Osteocyte (in vitro differentiated cells): ENCODE measurements at regions not wholly inside any gene's neighbourhood (a gene's known extent, or its start where the extent isn't known, plus 50 kb on each side); places are given as distances from the start of the nearest gene placed in this dataset.
"Not testable (repeated sequence)": the region's sequence is repeated elsewhere in the genome, so short reads cannot be mapped to it uniquely, and the experiment has no call there.

Experiments used
- DNase-seq: peaks from one replicate; pipeline ENCODE4 v3.0.0; 2021; ENCODE audit warnings: mixed read lengths; ENCODE audit not compliant: unreplicated experiment; ENCODE audit errors: extremely low spot score
- H3K27ac Mint-ChIP-seq: one replicate; pipeline ENCODE4 v1.8.0; 2021; ENCODE audit warnings: mild to moderate bottlenecking, mixed read lengths; ENCODE audit not compliant: unreplicated experiment
- H3K27me3 Mint-ChIP-seq: one replicate; pipeline ENCODE4 v1.8.0; 2021; ENCODE audit warnings: mixed read lengths; ENCODE audit not compliant: unreplicated experiment
- H3K36me3 Mint-ChIP-seq: one replicate; pipeline ENCODE4 v1.8.0; 2021; ENCODE audit warnings: mixed read lengths; ENCODE audit not compliant: unreplicated experiment
- H3K4me1 Mint-ChIP-seq: one replicate; pipeline ENCODE4 v1.8.0; 2021; ENCODE audit warnings: mixed read lengths; ENCODE audit not compliant: unreplicated experiment
- H3K4me3 Mint-ChIP-seq: one replicate; pipeline ENCODE4 v1.8.0; 2021; ENCODE audit warnings: mild to moderate bottlenecking, moderate library complexity, mixed read lengths; ENCODE audit not compliant: unreplicated experiment
- H3K9me3 Mint-ChIP-seq: one replicate; pipeline ENCODE4 v1.8.0; 2021; ENCODE audit warnings: mixed read lengths; ENCODE audit not compliant: unreplicated experiment
- CTCF ChIP-seq: fragments of 200-600 bp; sonication (generic); IDR thresholded peaks from 2 replicates; pipeline ENCODE4 v1.5.0; 2021; ENCODE audit warnings: antibody characterized with exemption, mild to moderate bottlenecking, moderate library complexity

GRCh38 chr5:16987776-16988175 is 51.7 kb upstream of the MYO10 start:
- no peaks in the 10 kb centered on the region for H3K36me3 Mint-ChIP-seq
- H3K27me3 Mint-ChIP-seq: no peaks in the 10 kb centered on the region
- H3K27ac Mint-ChIP-seq: no peak overlapping the region
- peaks cover 16% of the 10 kb centered on the region for H3K4me1 Mint-ChIP-seq
- DNase-seq: no peak
- TF ChIP-seq CTCF: no peak
- H3K4me3 Mint-ChIP-seq: no peak overlapping the region
- peaks cover 4% of the 10 kb centered on the region for H3K9me3 Mint-ChIP-seq

- H3K27me3 Mint-ChIP-seq, H3K4me3 Mint-ChIP-seq, H3K9me3 Mint-ChIP-seq, DNase-seq, H3K36me3 Mint-ChIP-seq, H3K27ac Mint-ChIP-seq: not testable (repeated sequence)
- H3K4me1 Mint-ChIP-seq: peaks cover 30% of the 10 kb centered on the region
Measured at GRCh38 chr5:16990817-16991520, 54.9 kb upstream of the MYO10 start.

- no peak for DNase-seq
- no peak overlapping the region for H3K27ac Mint-ChIP-seq
- H3K27me3 Mint-ChIP-seq: no peaks in the 10 kb centered on the region
- no peaks in the 10 kb centered on the region for H3K36me3 Mint-ChIP-seq
- no peaks in the 10 kb centered on the region for H3K9me3 Mint-ChIP-seq
- peaks cover 27% of the 10 kb centered on the region for H3K4me1 Mint-ChIP-seq
- no peak for TF ChIP-seq CTCF
- no peak overlapping the region for H3K4me3 Mint-ChIP-seq
Measured at GRCh38 chr5:16992006-16992405, 55.9 kb upstream of the MYO10 start.

GRCh38 chr5:16992444-16992843 is 56.4 kb upstream of the MYO10 start:
- H3K9me3 Mint-ChIP-seq: no peaks in the 10 kb centered on the region
- H3K4me1 Mint-ChIP-seq: peaks cover 29% of the 10 kb centered on the region
- H3K4me3 Mint-ChIP-seq: no peak overlapping the region
- H3K36me3 Mint-ChIP-seq: no peaks in the 10 kb centered on the region
- no peak for TF ChIP-seq CTCF
- DNase-seq: no peak
- H3K27ac Mint-ChIP-seq: peak overlapping the region; percentile 15
- H3K27me3 Mint-ChIP-seq: no peaks in the 10 kb centered on the region

- no peak for TF ChIP-seq CTCF
- H3K4me1 Mint-ChIP-seq: peaks cover 32% of the 10 kb centered on the region
- no peaks in the 10 kb centered on the region for H3K27me3 Mint-ChIP-seq
- no peaks in the 10 kb centered on the region for H3K9me3 Mint-ChIP-seq
- H3K36me3 Mint-ChIP-seq: no peaks in the 10 kb centered on the region
- H3K27ac Mint-ChIP-seq: peak overlapping the region; percentile 70
- H3K4me3 Mint-ChIP-seq: no peak overlapping the region
- no peak for DNase-seq
Measured at GRCh38 chr5:16994565-16994964, 58.5 kb upstream of the MYO10 start.
